Suprapubic skin (tissue), 4 donors: ENCODE measurements at regions not wholly inside any gene's neighbourhood (a gene's known extent, or its start where the extent isn't known, plus 50 kb on each side); places are given as distances from the start of the nearest gene placed in this dataset.

Source experiments
- DNase-seq, 2 donors: peaks; one replicate each; pipeline ENCODE4 v3.0.0-alpha.2; 2019; ENCODE audit warnings: low spot score in 2 of 2
- H3K27ac ChIP-seq: fragments of 200-600 bp; sonication (generic); one replicate; pipeline ENCODE4 v1.5.1; 2019
- H3K27me3 ChIP-seq: fragments of 200-600 bp; sonication (generic); one replicate; pipeline ENCODE4 v1.5.1; 2019
- H3K36me3 ChIP-seq: fragments of 200-600 bp; sonication (generic); one replicate; pipeline ENCODE4 v1.5.1; 2019
- H3K4me1 ChIP-seq: fragments of 200-600 bp; sonication (generic); one replicate; pipeline ENCODE4 v1.5.1; 2019
- H3K4me3 ChIP-seq: fragments of 200-600 bp; sonication (generic); one replicate; pipeline ENCODE4 v1.5.1; 2019; ENCODE audit warnings: mild to moderate bottlenecking
- H3K9me3 ChIP-seq: fragments of 200-600 bp; sonication (generic); one replicate; pipeline ENCODE4 v1.5.1; 2019
- CTCF ChIP-seq, 2 donors: fragments of 200-600 bp in 1 of 2; fragments of 450-650 bp in 1 of 2; sonication (generic) in 1 of 2; IDR thresholded peaks; one replicate each; pipeline ENCODE4 v1.5.1; 2016 to 2019; ENCODE audit warnings: antibody characterized with exemption in 2 of 2, mild to moderate bottlenecking in 1 of 2, moderate library complexity in 1 of 2
- EP300 ChIP-seq: sonication (generic); formaldehyde crosslinking; IDR thresholded peaks from one replicate; pipeline ENCODE4 v1.6.1; 2017; ENCODE audit warnings: antibody characterized with exemption
- POLR2A ChIP-seq, 2 donors: fragments of 450-650 bp; IDR thresholded peaks; one replicate each; pipeline ENCODE4 v1.6.1; 2017; ENCODE audit warnings: antibody characterized with exemption in 2 of 2, mild to moderate bottlenecking in 2 of 2, moderate library complexity in 2 of 2
- POLR2AphosphoS5 ChIP-seq, 3 donors: sonication (generic); formaldehyde crosslinking; IDR thresholded peaks; one replicate each; pipeline ENCODE4 v1.6.1; 2017; ENCODE audit warnings: antibody characterized with exemption in 3 of 3
- WGBS: methylation state at CpG from one replicate; pipeline ENCODE4 v1.1.5; 2018; 5-methylcytosine and 5-hydroxymethylcytosine counted together

DNA sequence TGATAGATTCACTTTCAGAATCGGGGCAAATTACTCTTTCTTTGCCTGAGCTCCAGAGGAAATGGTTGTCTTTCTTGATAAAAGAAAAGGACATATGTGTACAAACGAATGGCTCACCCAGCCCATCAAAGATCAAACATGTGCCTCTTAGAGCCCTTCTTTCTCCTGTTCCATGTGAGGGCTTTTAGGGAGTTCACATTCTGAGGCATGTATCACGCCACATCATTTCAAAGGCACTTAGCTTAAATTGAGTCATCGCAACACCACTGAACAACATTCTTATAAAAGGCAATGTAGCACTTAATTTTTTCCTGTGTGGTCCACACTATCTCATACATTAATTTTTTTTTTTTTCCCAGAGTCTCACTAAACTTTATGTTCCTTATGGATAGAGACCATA, 521.0 kb downstream of the SUCLA2 start:
- WGBS = 77% methylated on average over 4 of the region's 4 CpGs
- H3K27ac ChIP-seq = no peak overlapping the region
- TF ChIP-seq EP300 = no peak
- no peak for TF ChIP-seq POLR2AphosphoS5 (IDR thresholded peaks at IDR 0.05)
- no peak for TF ChIP-seq POLR2A (IDR thresholded peaks at IDR 0.05)
- TF ChIP-seq CTCF (IDR thresholded peaks at IDR 0.05) = no peak
- DNase-seq = no peak
- H3K36me3 ChIP-seq = no peaks in the 10 kb centered on the region
- no peaks in the 10 kb centered on the region for H3K9me3 ChIP-seq
- H3K4me3 ChIP-seq = no peak overlapping the region
- no peaks in the 10 kb centered on the region for H3K4me1 ChIP-seq
- no peaks in the 10 kb centered on the region for H3K27me3 ChIP-seq

DNA sequence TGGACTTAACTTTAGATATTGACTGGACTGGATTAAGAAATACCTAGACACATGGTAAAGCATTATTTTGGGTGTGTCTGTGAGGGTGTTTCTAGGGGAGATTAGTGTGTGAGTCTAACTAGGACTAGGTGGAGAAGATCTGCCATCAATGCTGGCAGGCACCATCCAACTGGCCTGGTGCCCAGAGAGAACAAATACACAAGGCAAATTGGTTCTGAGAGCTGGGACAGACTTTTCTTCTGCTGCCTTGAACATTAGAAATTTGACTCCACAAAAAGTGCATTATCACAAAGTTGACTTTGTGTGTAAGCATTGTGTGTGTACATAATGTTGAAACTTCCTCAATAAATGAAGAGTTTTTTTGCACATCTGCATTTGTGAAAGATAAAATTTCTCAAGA, 522.1 kb downstream of the SUCLA2 start:
- H3K27ac ChIP-seq = no peak overlapping the region
- DNase-seq = no peak
- TF ChIP-seq POLR2A (IDR thresholded peaks at IDR 0.05) (no peak), CTCF (IDR thresholded peaks at IDR 0.05) (no peak)
- H3K27me3 ChIP-seq = no peaks in the 10 kb centered on the region
- H3K4me3 ChIP-seq = no peak overlapping the region
- no peaks in the 10 kb centered on the region for H3K9me3 ChIP-seq
- H3K4me1 ChIP-seq = no peaks in the 10 kb centered on the region
- no peaks in the 10 kb centered on the region for H3K36me3 ChIP-seq

GRCh38 chr13:47475441-47475948, 525.6 kb downstream of the SUCLA2 start:
- Histone ChIP-seq H3K27me3 (no peaks in the 10 kb centered on the region), H3K9me3 (no peaks in the 10 kb centered on the region), H3K4me1 (no peaks in the 10 kb centered on the region), H3K36me3 (no peaks in the 10 kb centered on the region), H3K4me3 (no peak overlapping the region), H3K27ac (no peak overlapping the region)
- DNase-seq = no peak
- TF ChIP-seq POLR2AphosphoS5 (IDR thresholded peaks at IDR 0.05) = no peak
- TF ChIP-seq EP300 = no peak
- TF ChIP-seq POLR2A (IDR thresholded peaks at IDR 0.05) = no peak
- no peak for TF ChIP-seq CTCF (IDR thresholded peaks at IDR 0.05)
- WGBS = 87% methylated on average over 11 of the region's 11 CpGs

GRCh38 chr13:47474839-47475238, 526.2 kb downstream of the SUCLA2 start:
- Histone ChIP-seq H3K36me3 (no peaks in the 10 kb centered on the region), H3K9me3 (no peaks in the 10 kb centered on the region), H3K27me3 (no peaks in the 10 kb centered on the region), H3K4me3 (no peak overlapping the region), H3K4me1 (no peaks in the 10 kb centered on the region), H3K27ac (no peak overlapping the region)
- TF ChIP-seq EP300 = no peak
- TF ChIP-seq POLR2AphosphoS5 (IDR thresholded peaks at IDR 0.05) = no peak
- TF ChIP-seq POLR2A (IDR thresholded peaks at IDR 0.05) = no peak
- TF ChIP-seq CTCF (IDR thresholded peaks at IDR 0.05) = no peak
- DNase-seq = no peak
- WGBS = 79% methylated on average over 8 of the region's 8 CpGs

DNA sequence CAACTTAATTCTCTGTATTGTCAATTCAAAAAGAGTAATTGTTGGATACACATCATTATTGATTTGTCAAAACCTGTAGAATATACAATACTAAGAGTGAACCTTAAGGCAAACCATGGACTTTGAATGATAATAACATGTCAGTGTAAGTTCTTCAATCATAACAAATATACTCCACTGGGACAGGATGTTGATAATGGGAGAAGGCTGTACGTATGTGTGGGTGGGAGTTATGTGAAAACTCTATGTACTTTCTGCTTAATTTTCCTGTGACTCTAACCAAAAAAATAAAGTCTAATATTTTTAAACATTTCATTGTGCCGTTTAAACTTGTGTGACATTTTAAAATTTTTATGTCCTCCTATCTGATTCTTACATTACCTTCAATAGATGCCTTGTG, 526.7 kb downstream of the SUCLA2 start:
- TF ChIP-seq CTCF (IDR thresholded peaks at IDR 0.05) (no peak), POLR2AphosphoS5 (IDR thresholded peaks at IDR 0.05) (no peak), EP300 (no peak), POLR2A (IDR thresholded peaks at IDR 0.05) (no peak)
- Histone ChIP-seq H3K9me3 (no peaks in the 10 kb centered on the region), H3K36me3 (no peaks in the 10 kb centered on the region), H3K4me1 (no peaks in the 10 kb centered on the region), H3K27ac (no peak overlapping the region), H3K4me3 (no peak overlapping the region), H3K27me3 (no peaks in the 10 kb centered on the region)
- no peak for DNase-seq
- 61% methylated on average over 2 of the region's 2 CpGs for WGBS
